Activated CD8-positive, alpha-beta T cell treated with anti-CD3 and anti-CD28 coated beads, Interleukin-2, amount 10 ng/mL, durations not matched to agents 7 days and 5 days (primary cell): ENCODE measurements at regions not wholly inside any gene's neighbourhood (a gene's known extent, or its start where the extent isn't known, plus 50 kb on each side); places are given as distances from the start of the nearest gene placed in this dataset.
"Not testable (repeated sequence)": the region's sequence is repeated elsewhere in the genome, so short reads cannot be mapped to it uniquely, and the experiment has no call there.

Source experiments
- ATAC-seq: fragments of 150-1000 bp; cut with Tn5 transposase; one replicate; pipeline ENCODE4 v1.10.0; 2021; ENCODE audit warnings: moderate library complexity
- CTCF ChIA-PET: fragments of 350-600 bp; sonication (Branson Sonifier 250); formaldehyde crosslinking; loops from one replicate; lab custom pipeline; 2021; ENCODE audit warnings: antibody characterized with exemption; lab: Charles Lee
- POLR2A ChIA-PET: fragments of 350-600 bp; sonication (Branson Sonifier 250); formaldehyde crosslinking; loops from one replicate; lab custom pipeline; 2021; ENCODE audit warnings: antibody characterized with exemption; lab: Charles Lee
- DNase-seq: peaks from one replicate; pipeline ENCODE4 v3.0.0-alpha.2; 2020
- H3K27ac Mint-ChIP-seq: one replicate; pipeline ENCODE4 v1.8.0; 2021; ENCODE audit warnings: mild to moderate bottlenecking, mixed read lengths
- H3K27me3 Mint-ChIP-seq: one replicate; pipeline ENCODE4 v1.8.0; 2021; ENCODE audit warnings: low read depth, mixed read lengths
- H3K36me3 Mint-ChIP-seq: one replicate; pipeline ENCODE4 v1.8.0; 2021; ENCODE audit warnings: low read depth, mixed read lengths
- H3K4me1 Mint-ChIP-seq: one replicate; pipeline ENCODE4 v1.8.0; 2021; ENCODE audit warnings: low read depth, mixed read lengths
- H3K4me3 Mint-ChIP-seq: one replicate; pipeline ENCODE4 v1.8.0; 2021; ENCODE audit warnings: mild to moderate bottlenecking, mixed read lengths
- H3K9me3 Mint-ChIP-seq: one replicate; pipeline ENCODE4 v1.8.0; 2022; ENCODE audit warnings: mixed read lengths; ENCODE audit not compliant: insufficient read depth

DNA sequence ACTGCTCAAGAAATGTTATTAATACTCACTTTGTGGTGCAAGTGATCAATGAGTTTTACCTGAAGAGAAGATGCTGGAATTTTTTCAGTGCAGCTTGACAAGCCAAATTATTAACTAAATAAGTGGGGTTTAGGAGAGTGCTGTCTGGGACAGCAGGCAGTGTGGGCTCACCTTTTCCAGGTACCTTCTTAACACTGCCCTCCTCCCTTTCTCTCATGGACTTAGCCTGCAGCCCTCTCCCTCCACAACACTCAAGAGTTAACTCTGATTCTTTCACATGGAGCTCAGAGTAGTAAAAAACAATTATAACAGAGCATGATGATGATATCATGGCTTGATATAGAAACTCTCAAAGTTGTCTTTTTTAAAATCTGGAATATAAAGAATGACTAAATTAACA, 404.8 kb upstream of the SLC30A5 start:
- Mint-ChIP-seq H3K9me3 (no peaks in the 10 kb centered on the region), H3K4me1 (no peaks in the 10 kb centered on the region), H3K36me3 (no peaks in the 10 kb centered on the region), H3K4me3 (no peak overlapping the region), H3K27ac (no peak overlapping the region), H3K27me3 (peaks cover 8% of the 10 kb centered on the region)
- DNase-seq (no peak), ATAC-seq (peak; percentile 58)
- POLR2A ChIA-PET, result no interaction called here
- CTCF ChIA-PET, result interaction anchor here (1.2 kb wide), 2 partner anchors 11 to 22 kb away, joined by 3 to 8 read pairs; no protein-coding TSS in a partner anchor

DNA sequence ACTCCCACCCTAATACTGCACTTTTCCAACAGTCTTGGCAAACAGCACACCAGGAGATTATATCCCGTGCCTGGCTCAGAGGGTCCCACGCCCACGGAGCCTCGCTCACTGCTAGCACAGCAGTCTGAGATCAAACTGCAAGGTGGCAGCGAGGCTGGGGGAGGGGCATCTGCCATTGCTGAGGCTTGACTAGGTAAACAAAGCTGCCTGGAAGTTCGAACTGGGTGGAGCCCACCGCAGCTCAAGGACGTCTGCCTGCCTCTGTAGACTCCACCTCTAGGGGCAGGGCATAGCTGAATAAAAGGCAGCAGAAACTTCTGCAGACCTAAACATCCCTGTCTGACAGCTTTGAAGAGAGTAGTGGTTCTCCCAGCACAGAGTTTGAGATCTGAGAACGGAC, 401.9 kb upstream of the SLC30A5 start:
- CTCF ChIA-PET, H3K27ac Mint-ChIP-seq: not testable (repeated sequence)

GRCh38 chr5:68698025-68698940, 395.5 kb upstream of the SLC30A5 start:
- Mint-ChIP-seq H3K9me3 (no peaks in the 10 kb centered on the region), H3K27ac (no peak overlapping the region), H3K36me3 (no peaks in the 10 kb centered on the region), H3K4me1 (no peaks in the 10 kb centered on the region), H3K27me3 (peaks cover 4% of the 10 kb centered on the region), H3K4me3 (no peak overlapping the region)
- no peak for ATAC-seq
- ChIA-PET POLR2A (no interaction called here), CTCF (no interaction called here)
- DNase-seq, result no peak

More for the DNA sequence above, 401.9 kb upstream of the SLC30A5 start:
- H3K27me3 Mint-ChIP-seq, POLR2A ChIA-PET, ATAC-seq, H3K36me3 Mint-ChIP-seq, H3K9me3 Mint-ChIP-seq, H3K4me1 Mint-ChIP-seq, DNase-seq, H3K4me3 Mint-ChIP-seq: not testable (repeated sequence)

- H3K9me3 Mint-ChIP-seq, result no peaks in the 10 kb centered on the region
- H3K4me3 Mint-ChIP-seq, result no peak overlapping the region
- ChIA-PET CTCF (interaction anchor here (1.1 to 1.4 kb wide), 2 partner anchors 11 to 23 kb away, joined by 3 read pairs; no protein-coding TSS in a partner anchor), POLR2A (no interaction called here)
- H3K27me3 Mint-ChIP-seq, result no peaks in the 10 kb centered on the region
- H3K36me3 Mint-ChIP-seq, result no peaks in the 10 kb centered on the region
- DNase-seq (no peak), ATAC-seq (no peak)
- no peak overlapping the region for H3K27ac Mint-ChIP-seq
- no peaks in the 10 kb centered on the region for H3K4me1 Mint-ChIP-seq
These were observed 393.8 kb upstream of the SLC30A5 start for GRCh38 chr5:68699966-68700365.

- CTCF ChIA-PET, result interaction anchor here (1.0 kb wide), 1 partner anchor 177 kb away, joined by 3 read pairs; no protein-coding TSS in a partner anchor
- ATAC-seq (no peak), DNase-seq (no peak)
- Mint-ChIP-seq H3K4me3 (no peak overlapping the region), H3K27ac (no peak overlapping the region), H3K9me3 (no peaks in the 10 kb centered on the region), H3K4me1 (peaks cover 24% of the 10 kb centered on the region), H3K27me3 (peaks cover 2% of the 10 kb centered on the region), H3K36me3 (peaks cover 1% of the 10 kb centered on the region)
- POLR2A ChIA-PET, result no interaction called here
These were observed 386.2 kb upstream of the SLC30A5 start for GRCh38 chr5:68707575-68707974.

DNA sequence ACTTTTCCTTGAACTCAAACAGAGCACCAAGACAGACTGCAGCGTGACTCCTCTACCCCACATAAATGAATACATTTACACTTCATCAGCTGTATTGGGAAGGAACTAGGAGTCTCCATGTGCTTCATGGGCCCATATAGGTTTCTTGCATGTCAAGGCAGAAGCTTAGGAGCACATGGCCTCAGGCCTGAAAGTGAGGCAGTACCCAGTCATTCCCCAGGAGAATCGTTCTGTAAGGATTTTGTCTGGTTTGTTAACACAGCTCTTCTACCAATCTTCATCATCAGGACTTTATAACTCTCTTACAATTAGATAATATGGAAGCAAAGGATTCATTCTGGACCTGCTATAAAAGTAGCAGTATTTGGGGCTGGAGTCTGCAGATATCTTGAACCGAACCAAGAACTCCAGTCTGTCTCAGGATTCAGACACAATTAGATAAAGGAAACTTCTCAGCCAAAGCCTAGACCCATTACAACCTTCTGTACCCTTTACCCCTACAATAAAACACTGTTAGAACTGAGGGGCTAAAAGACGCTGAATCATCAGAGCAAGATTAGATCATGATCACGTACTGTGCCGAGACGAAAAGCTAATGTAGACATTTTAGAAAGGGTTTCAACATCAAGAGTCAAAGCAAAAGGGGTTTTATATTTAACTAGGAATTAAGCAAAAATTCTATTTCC, 385.5 kb upstream of the SLC30A5 start:
- Mint-ChIP-seq H3K9me3 (no peaks in the 10 kb centered on the region), H3K36me3 (peaks cover 1% of the 10 kb centered on the region), H3K4me1 (peaks cover 28% of the 10 kb centered on the region), H3K4me3 (no peak overlapping the region), H3K27ac (no peak overlapping the region), H3K27me3 (peaks cover 2% of the 10 kb centered on the region)
- CTCF ChIA-PET, result no interaction called here
- POLR2A ChIA-PET, result no interaction called here
- ATAC-seq (no peak), DNase-seq (no peak)

DNA sequence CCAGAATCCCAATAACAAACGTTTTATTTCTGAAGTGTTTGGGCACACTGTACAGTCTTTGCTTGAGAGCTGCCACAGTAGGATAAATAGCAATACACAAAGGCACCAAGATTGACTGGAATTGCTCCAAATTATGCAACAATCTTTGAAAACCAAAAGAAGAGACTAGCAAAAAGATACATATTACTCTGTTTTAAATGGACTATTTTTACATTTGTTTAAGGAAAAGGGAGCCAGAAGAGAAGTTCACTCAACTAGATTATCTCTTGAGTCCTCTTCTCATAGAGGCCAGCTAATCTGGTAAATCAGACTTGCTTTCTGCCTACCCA, 385.0 kb upstream of the SLC30A5 start:
- DNase-seq (no peak), ATAC-seq (no peak)
- H3K36me3 Mint-ChIP-seq, result peaks cover 1% of the 10 kb centered on the region
- peaks cover 2% of the 10 kb centered on the region for H3K27me3 Mint-ChIP-seq
- ChIA-PET CTCF (no interaction called here), POLR2A (no interaction called here)
- peaks cover 32% of the 10 kb centered on the region for H3K4me1 Mint-ChIP-seq
- no peak overlapping the region for H3K27ac Mint-ChIP-seq
- no peaks in the 10 kb centered on the region for H3K9me3 Mint-ChIP-seq
- H3K4me3 Mint-ChIP-seq, result no peak overlapping the region

GRCh38 chr5:68709239-68709638, 384.6 kb upstream of the SLC30A5 start:
- ChIA-PET POLR2A (no interaction called here), CTCF (no interaction called here)
- Mint-ChIP-seq H3K9me3 (no peaks in the 10 kb centered on the region), H3K4me3 (no peak overlapping the region), H3K36me3 (peaks cover 1% of the 10 kb centered on the region), H3K4me1 (peaks cover 32% of the 10 kb centered on the region), H3K27ac (no peak overlapping the region), H3K27me3 (peaks cover 2% of the 10 kb centered on the region)
- DNase-seq, result no peak
- no peak for ATAC-seq

DNA sequence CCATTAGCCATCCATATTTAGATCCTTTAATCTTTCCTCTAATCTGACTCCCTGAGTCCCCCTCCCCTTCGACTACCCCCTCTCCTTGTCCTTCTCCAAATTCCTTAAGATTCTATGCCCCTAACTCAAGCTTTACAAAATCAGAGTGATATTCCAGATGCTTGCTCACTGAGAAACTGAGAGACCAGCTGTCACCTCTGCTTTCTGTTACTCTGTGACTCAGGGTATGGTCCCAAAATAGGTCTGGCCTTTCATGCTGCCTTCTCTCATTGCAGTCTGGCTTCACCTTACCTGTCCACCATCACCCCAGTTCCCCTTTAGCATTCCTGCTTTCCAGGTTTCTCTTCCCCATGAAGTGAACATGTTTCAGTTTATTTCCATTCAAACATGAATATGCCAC, 383.3 kb upstream of the SLC30A5 start:
- Mint-ChIP-seq H3K36me3 (peaks cover 1% of the 10 kb centered on the region), H3K27ac (peak overlapping the region; percentile 91), H3K4me3 (no peak overlapping the region), H3K27me3 (peaks cover 2% of the 10 kb centered on the region), H3K4me1 (peaks cover 32% of the 10 kb centered on the region), H3K9me3 (no peaks in the 10 kb centered on the region)
- DNase-seq, result no peak
- POLR2A ChIA-PET, result interaction anchor here (0.9 kb wide), 1 partner anchor 30 kb away, joined by 3 read pairs; no protein-coding TSS in a partner anchor
- CTCF ChIA-PET, result interaction anchor here (1.2 to 2.1 kb wide), 4 partner anchors 22 to 333 kb away, joined by 3 to 8 read pairs (median 4); no protein-coding TSS in a partner anchor
- no peak for ATAC-seq

GRCh38 chr5:68711293-68712200, 382.3 kb upstream of the SLC30A5 start:
- Mint-ChIP-seq H3K27me3 (no peaks in the 10 kb centered on the region), H3K36me3 (no peaks in the 10 kb centered on the region), H3K4me3 (peak overlapping the region; percentile 44), H3K4me1 (peaks cover 32% of the 10 kb centered on the region), H3K27ac (peak overlapping the region; percentile 91), H3K9me3 (no peaks in the 10 kb centered on the region)
- ChIA-PET POLR2A (interaction anchor here (0.8 to 1.0 kb wide), 2 partner anchors 431 to 495 kb away, joined by 3 read pairs; no protein-coding TSS in a partner anchor), CTCF (interaction anchor here (0.6 to 2.1 kb wide), 8 partner anchors 14 to 1544 kb away, joined by 3 to 8 read pairs (median 4); no protein-coding TSS in a partner anchor)
- peak; percentile 96 for ATAC-seq
- DNase-seq, result peak; percentile 31

GRCh38 chr5:68714810-68715209, 379.0 kb upstream of the SLC30A5 start:
- CTCF ChIA-PET, result no interaction called here
- H3K4me1 Mint-ChIP-seq, result peaks cover 30% of the 10 kb centered on the region
- H3K4me3 Mint-ChIP-seq, result no peak overlapping the region
- H3K27me3 Mint-ChIP-seq, result peaks cover 2% of the 10 kb centered on the region
- H3K36me3 Mint-ChIP-seq, result no peaks in the 10 kb centered on the region
- no peak for DNase-seq
- no peak for ATAC-seq
- no peaks in the 10 kb centered on the region for H3K9me3 Mint-ChIP-seq
- H3K27ac Mint-ChIP-seq, result no peak overlapping the region
- POLR2A ChIA-PET, result no interaction called here
